GM12874 (cell line): ENCODE measurements at regions not wholly inside any gene's neighbourhood (a gene's known extent, or its start where the extent isn't known, plus 50 kb on each side); places are given as distances from the start of the nearest gene placed in this dataset.

Source experiments
- TF ChIP-seq, protein P1 (sequence below): IDR thresholded peaks from 2 replicates; pipeline ENCODE4 v1.5.1; 2011; ENCODE audit warnings: low read depth, mild to moderate bottlenecking, control low read depth, low read length, moderate library complexity; ENCODE audit not compliant: insufficient read depth

DNA sequence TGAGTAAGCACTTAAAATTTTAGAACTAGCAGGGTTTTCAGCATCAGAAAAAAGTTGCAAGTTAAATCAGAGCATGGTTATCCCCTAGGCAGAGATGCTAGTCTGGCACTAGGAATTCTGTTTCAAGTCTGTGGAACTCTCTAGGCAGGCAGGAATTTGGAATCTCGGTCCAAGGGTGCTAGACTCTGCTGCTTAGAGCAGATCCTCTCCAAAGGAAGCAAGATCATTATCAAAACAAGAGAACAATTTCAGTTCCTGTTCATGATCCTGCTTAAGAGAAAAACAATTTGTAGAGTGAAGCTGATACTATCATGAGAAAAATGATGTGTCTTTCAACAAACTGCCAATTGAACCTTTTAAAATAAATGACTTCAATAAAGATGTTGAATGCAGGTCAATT lies 420.7 kb downstream of the KIF4B start:
- TF ChIP-seq, protein P1, sequence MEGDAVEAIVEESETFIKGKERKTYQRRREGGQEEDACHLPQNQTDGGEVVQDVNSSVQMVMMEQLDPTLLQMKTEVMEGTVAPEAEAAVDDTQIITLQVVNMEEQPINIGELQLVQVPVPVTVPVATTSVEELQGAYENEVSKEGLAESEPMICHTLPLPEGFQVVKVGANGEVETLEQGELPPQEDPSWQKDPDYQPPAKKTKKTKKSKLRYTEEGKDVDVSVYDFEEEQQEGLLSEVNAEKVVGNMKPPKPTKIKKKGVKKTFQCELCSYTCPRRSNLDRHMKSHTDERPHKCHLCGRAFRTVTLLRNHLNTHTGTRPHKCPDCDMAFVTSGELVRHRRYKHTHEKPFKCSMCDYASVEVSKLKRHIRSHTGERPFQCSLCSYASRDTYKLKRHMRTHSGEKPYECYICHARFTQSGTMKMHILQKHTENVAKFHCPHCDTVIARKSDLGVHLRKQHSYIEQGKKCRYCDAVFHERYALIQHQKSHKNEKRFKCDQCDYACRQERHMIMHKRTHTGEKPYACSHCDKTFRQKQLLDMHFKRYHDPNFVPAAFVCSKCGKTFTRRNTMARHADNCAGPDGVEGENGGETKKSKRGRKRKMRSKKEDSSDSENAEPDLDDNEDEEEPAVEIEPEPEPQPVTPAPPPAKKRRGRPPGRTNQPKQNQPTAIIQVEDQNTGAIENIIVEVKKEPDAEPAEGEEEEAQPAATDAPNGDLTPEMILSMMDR, result no peak

- TF ChIP-seq, protein P1, result no peak
Observed at GRCh38 chr5:155434681-155435080, 421.1 kb downstream of the KIF4B start.

- TF ChIP-seq, protein P1, result no peak
Observed at GRCh38 chr5:155441849-155442248, 428.3 kb downstream of the KIF4B start.

DNA sequence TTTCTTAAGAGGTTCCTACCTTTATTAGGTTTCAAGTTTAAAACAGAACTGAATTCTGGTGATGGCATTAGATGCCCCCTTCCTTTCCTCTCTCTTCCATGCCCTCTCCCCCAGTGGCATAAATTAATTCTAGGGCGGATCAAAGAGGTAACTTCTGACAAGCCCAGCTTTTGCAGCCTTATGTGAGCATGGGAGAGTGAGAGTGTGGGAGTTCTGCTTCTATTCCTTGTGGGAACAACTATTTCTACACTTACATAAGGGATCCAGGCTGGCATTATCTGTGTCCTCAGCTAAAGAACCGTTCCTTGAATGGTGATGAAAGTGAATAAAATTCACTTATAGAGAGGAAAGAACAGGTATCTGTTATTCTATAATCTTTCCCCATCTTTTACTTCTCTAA lies 437.6 kb downstream of the KIF4B start:
- TF ChIP-seq, protein P1, result no peak

DNA sequence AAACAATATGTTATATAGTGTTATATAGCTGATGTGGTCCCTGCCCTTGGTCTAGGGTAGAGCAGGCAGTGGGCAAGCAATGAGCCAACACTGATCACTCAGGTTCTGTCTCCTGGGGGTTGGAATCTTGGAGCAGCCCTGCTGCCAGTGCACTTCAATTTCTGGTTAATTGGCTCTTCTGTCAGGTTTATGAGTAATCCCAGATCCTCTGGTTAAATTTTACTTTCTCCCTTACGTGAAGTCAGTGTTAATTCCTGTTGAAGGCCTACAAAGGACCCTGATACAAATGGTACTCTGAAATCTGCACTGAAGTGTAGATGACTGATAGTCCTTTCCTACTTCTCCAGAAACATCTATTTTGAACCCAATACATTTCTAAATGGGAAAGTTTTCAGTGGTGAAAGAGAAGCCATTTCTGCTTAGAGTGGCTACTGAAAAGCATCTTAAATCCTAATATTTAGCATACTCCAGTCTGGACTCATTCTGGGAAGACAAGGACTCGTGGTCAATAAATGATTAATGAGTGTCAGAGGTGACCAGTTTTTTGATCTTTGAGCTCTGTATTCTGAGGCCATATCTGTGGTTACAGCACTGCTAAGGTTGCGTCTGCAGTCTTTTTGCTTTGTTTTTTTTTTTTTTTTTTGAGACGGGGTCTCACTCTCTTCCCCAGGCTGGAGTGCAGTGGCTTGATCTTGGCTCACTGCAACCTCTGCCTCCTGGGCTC lies 442.4 kb downstream of the KIF4B start:
- TF ChIP-seq, protein P1, result no peak

GRCh38 chr5:155459889-155460500 lies 446.4 kb downstream of the KIF4B start:
- TF ChIP-seq, protein P1, result no peak

DNA sequence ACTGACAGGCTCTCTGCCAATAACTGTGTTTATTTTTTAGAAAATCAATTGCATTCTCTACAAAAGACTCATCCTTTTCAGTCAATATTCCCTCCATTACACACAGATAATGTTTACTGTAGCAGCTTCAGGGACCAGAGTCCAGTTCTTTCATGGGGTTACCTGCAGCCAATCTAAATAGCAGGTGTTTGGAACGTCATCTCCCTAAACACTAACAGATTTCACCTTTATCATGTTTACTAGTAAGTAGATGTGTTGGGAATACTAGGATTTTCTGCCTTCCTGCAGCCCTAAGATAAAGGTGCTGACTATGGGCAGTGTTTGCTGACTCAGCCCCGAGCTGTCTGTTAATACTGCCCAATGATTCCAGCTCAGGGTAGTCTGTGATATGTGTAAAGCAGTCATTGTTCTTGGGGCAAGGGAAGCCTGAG lies 447.0 kb downstream of the KIF4B start:
- TF ChIP-seq, protein P1, result no peak
